GM18505 (cell line): ENCODE measurements at regions not wholly inside any gene's neighbourhood (a gene's known extent, or its start where the extent isn't known, plus 50 kb on each side); places are given as distances from the start of the nearest gene placed in this dataset.
"Not testable (repeated sequence)": the region's sequence is repeated elsewhere in the genome, so short reads cannot be mapped to it uniquely, and the experiment has no call there.

Experiments
- ATAC-seq: cut with Tn5 transposase; IDR thresholded peaks from one replicate; pipeline ENCODE4 v1.9.1; 2021; ENCODE audit not compliant: unreplicated experiment
- POLR2A ChIP-seq: IDR thresholded peaks from 4 replicates; pipeline ENCODE4 v1.6.1; 2011; ENCODE audit warnings: borderline replicate concordance; ENCODE audit not compliant: insufficient read depth, insufficient read length; ENCODE audit errors: extremely low read depth

DNA sequence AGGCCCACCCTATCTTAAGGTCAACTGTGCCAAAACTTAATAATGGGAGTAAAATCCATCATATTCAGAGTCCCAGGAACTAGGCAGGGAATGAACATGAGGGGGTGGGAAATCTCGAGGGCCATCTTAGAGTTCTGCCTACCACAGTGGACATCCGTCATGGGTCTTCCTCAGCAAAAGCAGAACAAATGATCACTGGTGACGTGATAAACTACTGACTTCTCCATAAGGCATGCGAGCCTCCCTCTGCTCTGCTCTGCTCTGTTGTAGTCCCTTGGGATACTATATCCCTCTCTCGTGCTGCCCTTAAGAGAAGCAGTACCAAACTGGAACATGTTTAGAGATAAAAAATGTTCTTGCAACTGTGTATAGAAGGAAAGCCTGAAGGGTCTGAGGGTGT, 603.8 kb downstream of the TTLL7 start:
- ATAC-seq: not testable (repeated sequence)

DNA sequence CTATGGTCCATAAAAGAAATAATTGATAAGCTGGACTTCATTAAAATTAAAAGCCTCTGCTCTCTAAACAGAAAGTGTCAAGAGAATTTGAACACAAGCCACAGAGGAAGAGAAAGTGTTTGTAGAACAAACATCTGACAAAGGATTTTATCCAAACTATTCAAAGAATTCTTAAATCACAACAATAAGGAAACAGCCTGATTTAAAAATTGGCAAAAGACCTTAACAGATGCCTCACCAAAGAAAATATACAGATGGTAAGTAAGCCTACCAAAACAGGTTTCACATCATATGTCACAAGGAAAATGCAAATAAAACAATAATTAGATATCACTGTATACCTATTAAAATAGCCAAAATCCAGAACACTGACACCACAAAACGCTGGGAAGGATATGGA, 612.0 kb downstream of the TTLL7 start:
- ATAC-seq: not testable (repeated sequence)

DNA sequence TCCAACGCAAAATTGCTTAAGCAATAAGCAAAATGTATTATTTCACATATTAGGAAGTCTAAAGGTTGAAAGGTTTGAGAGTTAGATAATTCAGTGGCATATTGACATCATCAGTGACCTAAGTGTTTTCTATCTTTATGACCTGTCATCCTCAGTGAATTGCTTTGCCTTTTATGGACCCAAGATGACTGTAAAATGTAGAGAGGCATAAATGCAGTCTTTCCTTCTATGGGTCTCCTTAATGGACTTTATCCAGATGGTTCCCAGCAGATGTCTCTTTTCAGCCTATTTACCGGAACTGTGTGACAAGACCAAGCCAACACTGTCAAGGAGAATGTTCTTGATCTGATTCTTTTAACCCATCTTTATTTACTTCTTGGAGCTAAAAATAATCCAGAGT, 615.8 kb downstream of the TTLL7 start:
- ATAC-seq: not testable (repeated sequence)

DNA sequence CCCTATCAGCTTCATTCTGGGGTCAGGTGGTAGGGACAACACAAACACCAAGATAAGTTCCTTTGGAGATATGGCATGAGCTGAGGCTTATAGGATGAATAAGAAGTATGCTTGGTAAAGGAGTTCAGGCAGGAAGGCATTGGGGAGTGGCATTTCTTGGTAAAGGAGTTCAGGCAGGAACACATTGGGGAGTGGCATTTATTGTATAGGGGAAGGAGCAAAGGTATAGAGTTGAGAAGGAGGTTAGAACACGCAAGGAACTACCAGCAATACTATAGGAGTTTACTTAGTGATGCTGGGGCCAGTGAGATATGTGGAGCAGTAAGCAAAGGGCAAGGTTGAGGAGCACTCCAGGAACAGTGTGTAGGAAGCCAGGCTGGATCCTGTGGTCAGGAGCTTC, 625.9 kb downstream of the TTLL7 start:
- not testable (repeated sequence) for ATAC-seq

DNA sequence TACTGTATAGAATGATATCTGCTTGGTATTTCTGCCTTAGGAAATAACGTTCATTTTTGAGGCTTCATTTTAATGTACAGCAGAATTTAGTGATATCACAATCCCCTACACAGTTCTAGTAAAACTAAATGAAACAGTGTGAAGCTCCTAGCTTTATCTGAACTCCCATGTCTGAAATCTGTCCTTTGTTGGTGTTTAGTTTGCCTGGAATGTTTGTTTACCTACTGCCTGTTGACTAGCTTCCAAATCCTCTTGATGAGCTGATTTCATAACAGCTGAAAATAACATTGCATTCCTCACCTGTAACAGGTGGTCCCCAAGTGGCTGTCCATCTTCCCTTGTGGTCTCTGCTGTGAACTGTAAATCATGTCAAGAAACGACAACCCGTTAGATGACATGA, 629.1 kb downstream of the TTLL7 start:
- not testable (repeated sequence) for ATAC-seq

DNA sequence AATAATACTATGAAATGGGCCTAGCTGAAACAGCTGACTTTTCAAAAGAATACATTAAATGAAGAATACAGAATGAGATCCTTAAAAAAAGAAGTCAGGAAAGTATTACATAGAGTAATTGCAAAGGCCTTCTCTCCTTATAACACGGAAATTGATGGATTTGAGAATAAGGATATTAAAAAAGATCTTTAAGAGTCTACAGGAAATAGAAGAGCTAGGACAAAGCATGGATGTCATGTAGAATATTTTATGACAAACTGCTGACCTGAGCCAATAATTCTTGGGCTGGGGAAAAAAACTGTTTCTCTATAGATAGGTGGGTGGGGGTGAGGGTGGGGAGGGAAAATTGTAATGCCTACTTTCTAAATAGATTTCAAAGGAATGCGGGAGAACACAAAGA, 633.6 kb downstream of the TTLL7 start:
- not testable (repeated sequence) for ATAC-seq

DNA sequence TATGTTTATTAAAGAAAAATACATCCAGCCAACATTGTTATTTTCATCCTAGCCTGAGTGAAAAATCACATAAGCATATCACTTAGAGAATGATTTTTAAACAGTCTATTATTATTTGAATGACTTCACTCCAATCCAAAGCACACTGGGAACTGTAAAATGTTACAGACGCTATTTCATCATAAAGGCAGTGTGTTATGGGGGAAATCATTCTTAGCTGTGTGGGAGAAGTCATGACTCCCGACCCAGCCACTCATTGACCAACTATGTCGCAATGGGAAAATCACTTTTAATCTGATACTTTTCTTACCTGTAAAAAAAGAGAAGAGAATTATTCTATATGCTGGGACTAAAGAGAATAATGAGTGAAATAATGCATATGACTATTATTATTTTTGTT, 653.6 kb downstream of the TTLL7 start:
- not testable (repeated sequence) for ATAC-seq

DNA sequence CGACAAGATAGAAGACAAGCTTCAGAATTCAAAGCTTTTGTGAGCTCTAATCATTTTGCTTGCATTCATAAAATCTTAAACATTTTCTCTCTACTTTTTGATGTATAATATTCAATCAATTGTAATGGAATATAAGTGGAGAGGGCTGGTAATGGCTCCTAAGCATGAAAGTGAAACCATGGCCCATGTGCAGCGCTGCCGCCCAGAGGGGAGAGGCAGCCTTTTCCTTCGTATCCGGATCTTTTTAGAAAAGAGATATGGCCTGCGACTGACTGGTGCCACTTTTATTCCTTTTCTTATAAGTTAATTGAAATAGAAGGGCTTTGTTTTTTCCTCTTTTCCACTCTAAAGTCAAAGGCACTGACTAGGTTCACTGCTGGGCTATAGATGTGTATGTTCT, 655.2 kb downstream of the TTLL7 start:
- not testable (repeated sequence) for ATAC-seq

DNA sequence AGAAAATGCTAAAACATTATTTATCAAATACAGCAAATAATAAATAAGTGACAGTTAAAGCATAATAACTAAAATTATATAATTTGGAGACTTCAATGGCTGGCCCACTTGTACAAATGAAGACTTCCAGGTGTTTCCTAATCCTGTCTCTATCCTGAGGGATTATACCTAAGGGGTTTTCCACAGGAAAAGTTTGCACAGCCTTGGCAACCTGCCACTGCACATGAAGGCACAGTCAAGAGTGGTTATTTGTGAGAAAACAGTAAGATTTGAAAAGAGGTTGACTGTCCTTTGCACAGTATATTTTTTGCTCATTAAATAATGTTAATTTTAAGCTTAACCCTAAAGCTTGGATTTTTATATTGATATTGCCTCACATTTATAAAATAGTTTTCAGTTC, 655.9 kb downstream of the TTLL7 start:
- ATAC-seq: not testable (repeated sequence)

DNA sequence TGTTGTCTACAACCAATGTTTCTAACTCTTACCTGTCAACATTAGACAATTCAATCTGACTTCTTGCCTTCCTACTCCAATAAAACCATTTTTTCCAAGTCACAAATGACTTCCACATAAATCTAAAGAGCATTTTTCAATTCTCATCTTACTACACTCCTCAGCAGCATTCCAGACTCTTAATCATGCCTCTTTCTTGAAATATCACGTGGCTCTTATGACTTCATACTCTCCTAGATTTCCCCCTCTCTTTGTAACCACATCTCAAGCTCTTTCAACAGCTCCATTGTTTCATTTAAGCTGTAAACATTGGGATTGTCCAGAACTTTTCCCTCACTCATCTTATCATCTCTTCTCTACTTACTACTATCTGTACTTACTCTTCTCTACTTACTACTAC, 666.6 kb downstream of the TTLL7 start:
- ATAC-seq: not testable (repeated sequence)

DNA sequence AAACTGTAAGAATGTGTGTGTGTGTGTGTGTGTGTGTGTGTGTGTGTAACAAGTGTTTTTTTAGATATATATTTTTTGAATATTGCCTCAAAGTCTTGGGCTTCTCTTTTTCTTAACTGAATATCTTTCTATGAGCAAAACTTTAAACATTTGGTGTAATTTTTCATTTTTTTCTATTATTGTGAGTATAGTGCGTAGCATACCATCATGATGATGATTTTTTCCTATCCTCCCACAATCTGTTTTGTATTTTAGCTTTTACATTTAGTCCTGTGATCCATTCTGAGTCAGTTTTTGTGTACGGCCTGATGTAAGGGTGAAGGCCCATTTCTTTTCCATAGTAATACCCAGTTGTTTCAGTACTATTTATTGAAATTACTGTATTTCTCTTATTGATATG, 680.6 kb downstream of the TTLL7 start:
- no peak for TF ChIP-seq POLR2A
- ATAC-seq: no peak

DNA sequence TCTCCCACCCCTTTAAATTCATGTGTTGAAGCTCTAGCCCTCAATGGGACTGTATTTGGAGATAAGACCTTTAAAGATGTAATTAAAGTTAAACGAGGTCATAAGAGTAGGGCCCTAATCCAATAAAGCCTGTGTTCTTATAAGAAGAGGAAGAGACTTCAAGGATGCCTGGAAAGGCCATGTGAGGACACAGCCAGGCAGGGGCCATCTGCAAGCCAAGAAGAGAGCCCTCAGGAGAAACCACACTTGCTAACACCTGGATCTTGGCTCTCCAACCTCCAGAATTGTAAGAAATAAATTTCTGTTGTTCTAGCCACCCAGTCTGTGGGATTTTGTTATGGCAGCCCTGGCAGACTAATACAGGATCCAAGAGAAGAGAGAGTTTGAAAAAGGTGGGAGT, 683.5 kb downstream of the TTLL7 start:
- ATAC-seq: not testable (repeated sequence)

DNA sequence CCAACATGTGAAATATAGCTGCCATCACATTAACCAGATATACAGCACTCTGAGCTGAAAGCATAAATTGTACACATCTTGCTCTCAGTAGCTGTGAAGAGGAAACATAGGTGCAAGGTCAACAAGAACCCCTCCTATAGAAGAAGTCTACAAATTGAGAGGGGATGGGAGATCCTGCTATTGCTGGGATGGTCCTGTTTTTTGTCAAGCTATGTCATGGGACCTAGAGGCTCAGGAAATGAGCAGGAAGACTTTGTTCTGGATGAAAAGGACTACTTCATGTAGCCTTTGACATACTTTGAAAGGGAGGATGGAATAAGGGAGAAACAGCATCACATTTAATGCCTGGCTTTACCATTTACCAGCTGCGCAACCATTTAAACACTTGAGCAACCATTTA, 688.8 kb downstream of the TTLL7 start:
- not testable (repeated sequence) for ATAC-seq

DNA sequence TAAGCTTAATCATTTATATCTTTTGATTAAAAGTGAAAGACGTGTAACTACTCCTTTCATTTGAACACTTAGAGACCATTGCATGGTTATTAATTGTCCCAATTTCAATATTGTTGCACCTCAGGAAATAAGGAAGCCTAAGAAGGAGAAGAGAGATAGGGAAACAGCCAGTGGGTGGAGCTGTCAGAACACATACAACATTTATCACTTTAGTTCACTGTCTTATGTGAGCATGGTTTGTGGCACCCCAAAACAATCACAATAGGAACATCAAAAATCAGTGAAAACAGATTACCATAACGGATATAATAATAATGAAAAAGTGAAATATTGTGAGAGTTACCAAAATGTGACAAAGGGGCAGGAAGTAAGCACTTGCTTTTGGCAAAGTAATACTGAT, 689.9 kb downstream of the TTLL7 start:
- not testable (repeated sequence) for ATAC-seq

DNA sequence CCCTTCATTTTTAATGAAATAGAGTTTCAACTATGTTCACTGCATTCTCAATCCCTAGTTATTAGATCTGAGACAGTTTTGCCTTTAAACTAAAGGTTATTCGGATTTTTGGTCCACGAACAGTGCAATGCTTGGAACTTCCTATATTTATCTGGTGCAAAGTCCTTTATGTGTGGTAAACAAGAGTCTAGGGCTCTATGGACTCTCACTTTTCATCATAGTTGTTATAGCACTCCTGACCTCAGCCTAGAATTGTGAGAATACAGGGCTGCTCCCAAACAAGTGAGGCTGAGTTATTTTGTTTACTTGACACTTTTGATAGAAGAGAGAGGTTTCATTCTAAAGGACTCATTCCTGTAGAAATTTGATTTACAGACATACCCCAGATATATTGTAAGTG, 692.1 kb downstream of the TTLL7 start:
- not testable (repeated sequence) for ATAC-seq

DNA sequence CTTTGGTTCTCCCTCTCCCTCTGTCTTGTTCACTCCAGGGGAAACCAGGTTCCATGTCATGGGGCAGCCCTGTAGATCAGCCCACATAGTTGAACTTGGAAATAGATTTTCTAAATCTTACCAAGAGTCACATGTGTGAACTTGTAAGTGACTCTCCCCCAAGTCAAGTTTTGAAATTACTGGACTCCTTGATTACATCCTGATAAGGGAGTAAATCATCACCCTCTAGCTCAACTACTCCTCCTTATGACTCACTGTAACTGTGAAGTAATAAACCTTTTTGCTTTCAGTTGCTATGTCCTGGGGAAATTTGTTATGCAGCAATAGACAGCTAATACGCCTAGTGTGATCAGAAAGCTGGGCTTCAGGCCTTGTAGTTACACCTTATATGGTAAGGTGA, 703.3 kb downstream of the TTLL7 start:
- not testable (repeated sequence) for ATAC-seq

DNA sequence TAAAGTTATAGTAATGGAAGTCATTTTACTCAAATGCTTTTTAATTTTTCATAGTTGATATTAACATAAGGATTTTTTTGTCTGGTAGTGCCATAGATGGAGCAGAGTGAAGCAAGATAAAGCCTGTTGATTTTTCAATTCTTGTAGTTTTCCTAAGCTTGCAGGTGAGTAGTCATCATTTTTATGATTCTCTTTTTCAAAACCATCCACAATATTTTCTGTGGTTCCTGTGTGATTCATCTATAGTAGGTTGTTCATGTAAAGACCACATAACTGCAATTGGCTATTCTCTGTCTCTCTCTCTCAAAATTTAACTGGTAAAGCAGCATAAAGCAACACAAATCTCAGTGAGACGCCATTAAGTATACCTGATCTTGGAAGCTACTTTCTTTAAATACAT, 711.5 kb downstream of the TTLL7 start:
- not testable (repeated sequence) for ATAC-seq

DNA sequence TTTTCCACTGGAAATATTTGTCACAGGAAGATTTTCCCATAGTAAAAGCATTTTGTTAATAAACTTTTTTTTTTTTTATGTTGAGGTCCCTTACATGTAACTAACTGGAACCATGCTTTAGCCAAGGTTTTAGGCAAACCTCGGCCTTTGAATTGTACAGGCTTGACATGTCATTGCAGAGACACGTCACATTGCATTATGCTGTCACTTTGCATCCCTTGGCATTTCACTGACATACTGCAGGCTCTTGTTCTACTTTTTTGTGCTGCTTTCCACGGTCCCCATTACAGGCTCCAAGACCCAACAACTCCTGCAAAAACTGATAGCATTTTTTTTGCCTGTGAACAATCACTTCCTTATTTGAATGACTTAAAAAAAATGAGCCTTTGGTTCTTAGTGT, 724.3 kb downstream of the TTLL7 start:
- not testable (repeated sequence) for ATAC-seq

DNA sequence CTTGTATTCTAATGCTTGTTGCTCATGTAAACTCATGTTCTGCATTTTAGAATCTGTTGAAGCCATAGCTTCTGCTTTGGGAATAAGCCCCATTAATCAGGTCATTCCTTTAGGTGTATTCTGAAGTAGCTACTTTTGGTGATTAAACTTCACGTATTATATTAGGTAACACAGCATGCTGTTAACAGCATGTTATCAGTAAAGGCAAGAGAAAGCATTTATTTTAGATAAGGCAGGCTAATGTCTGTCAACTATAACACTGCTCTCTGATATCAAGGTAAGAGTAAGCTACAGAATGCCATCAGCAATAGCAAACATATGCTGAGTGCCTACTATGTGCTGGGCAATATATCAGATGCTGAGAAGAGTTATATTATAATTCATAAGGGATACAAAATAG, 726.4 kb downstream of the TTLL7 start:
- not testable (repeated sequence) for ATAC-seq

DNA sequence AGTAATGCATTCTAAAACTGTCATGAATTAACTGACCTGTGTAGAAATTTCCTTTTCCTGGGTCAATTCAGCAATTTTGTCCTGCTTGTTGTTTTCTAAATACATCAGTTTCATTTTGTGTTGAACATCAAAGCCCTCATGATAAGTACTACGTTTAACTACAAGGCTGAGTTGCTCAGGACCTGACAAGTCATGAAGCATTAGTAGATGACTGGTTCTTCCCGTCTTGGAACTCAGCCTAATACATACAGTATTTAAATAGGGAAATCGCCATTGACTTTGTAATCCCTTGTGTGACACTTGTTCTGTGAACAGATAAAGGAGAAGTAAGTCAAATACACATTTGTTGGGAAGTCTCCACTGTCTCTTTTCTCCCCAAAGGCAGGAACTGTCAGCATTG, 727.1 kb downstream of the TTLL7 start:
- not testable (repeated sequence) for ATAC-seq

DNA sequence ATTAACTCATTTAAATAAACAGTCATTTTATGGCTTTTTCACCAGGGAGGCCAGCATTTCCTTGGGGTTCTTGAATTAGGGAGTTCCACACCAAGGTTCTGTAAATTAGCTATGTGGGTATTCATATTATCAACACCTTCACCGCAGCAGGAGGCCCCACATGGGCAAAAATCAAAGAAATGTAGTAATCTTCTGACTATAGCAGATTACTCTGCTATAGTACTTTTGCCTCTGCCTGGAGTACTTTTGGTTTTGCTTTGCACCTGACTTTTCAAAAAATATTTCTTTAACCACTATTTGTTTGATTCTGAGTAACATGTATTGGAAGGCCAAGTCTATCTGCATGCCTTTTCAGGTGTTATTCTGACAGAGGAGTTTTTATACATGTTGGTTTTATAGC, 728.1 kb downstream of the TTLL7 start:
- ATAC-seq: not testable (repeated sequence)

DNA sequence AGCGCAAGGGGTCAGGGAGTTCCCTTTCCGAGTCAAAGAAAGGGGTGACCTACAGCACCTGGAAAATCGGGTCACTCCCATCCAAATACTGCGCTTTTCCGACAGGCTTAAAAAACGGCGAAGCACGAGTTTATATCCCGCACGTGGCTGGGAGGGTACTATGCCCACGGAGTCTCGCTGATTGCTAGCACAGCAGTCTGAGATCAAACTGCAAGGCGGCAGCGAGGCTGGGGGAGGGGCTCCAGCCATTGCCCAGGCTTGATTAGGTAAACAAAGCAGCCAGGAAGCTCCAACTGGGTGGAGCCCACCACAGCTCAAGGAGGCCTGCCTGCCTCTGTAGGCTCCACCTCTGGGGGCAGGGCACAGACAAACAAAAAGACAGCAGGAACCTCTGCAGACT, 735.1 kb downstream of the TTLL7 start:
- ATAC-seq: not testable (repeated sequence)

DNA sequence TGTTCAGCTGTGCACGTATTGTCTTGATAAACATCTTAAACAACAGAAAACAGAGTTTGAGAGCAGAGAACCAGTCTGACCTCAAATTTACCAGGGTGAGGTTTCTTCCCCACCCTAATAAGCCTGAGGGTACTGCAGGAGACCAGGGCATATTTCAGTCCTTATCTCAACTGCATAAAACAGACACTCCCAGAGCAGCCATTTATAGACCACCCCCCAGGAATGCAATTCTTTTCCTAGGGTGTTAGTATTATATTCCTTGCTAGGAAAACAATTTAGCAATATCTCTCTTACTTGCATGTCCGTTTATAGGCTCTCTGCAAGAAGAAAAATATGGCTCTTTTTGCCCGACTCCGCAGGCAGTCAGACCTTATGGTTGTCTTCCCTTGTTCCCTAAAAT, 747.2 kb downstream of the TTLL7 start:
- not testable (repeated sequence) for ATAC-seq
